WTC11 (cell line): ENCODE measurements at regions not wholly inside any gene's neighbourhood (a gene's known extent, or its start where the extent isn't known, plus 50 kb on each side); places are given as distances from the start of the nearest gene placed in this dataset.

ENCODE experiments used
- ATAC-seq: fragments of 200-7000 bp; cut with Tn5 transposase; 2 replicates; pipeline ENCODE4 v1.10.0; 2021; ENCODE audit warnings: mild to moderate bottlenecking, moderate library complexity
- CTCF ChIA-PET: fragments of 300-600 bp; sonication (Branson Sonifier 250); formaldehyde crosslinking; loops from one replicate; lab custom pipeline; 2021; ENCODE audit warnings: antibody characterized with exemption; lab: Charles Lee
- POLR2A ChIA-PET: fragments of 350-600 bp; sonication (Branson Sonifier 250); formaldehyde crosslinking; loops from one replicate; lab custom pipeline; 2021; ENCODE audit warnings: antibody characterized with exemption; lab: Charles Lee
- DNase-seq: peaks from one replicate; pipeline ENCODE4 v3.0.0; 2021; ENCODE audit warnings: low spot score
- H3K27ac Mint-ChIP-seq: 2 replicates; pipeline ENCODE4 v1.8.0; 2021; ENCODE audit warnings: mixed read lengths
- H3K27me3 Mint-ChIP-seq: 2 replicates; pipeline ENCODE4 v1.8.0; 2021; ENCODE audit warnings: low read depth, mild to moderate bottlenecking, moderate library complexity, mixed read lengths
- H3K36me3 Mint-ChIP-seq: 2 replicates; pipeline ENCODE4 v1.8.0; 2021; ENCODE audit warnings: mixed read lengths
- H3K4me1 Mint-ChIP-seq: 2 replicates; pipeline ENCODE4 v1.8.0; 2022; ENCODE audit warnings: mixed read lengths
- H3K4me3 Mint-ChIP-seq: 2 replicates; pipeline ENCODE4 v1.8.0; 2021; ENCODE audit warnings: mild to moderate bottlenecking, moderate library complexity, mixed read lengths
- H3K9me3 Mint-ChIP-seq: 2 replicates; pipeline ENCODE4 v1.8.0; 2021; ENCODE audit warnings: mixed read lengths
- AFF4 ChIP-seq: sonication (generic); formaldehyde crosslinking; IDR thresholded peaks from 2 replicates; pipeline ENCODE4 v1.8.1; 2023; ENCODE audit warnings: mild to moderate bottlenecking, missing genetic modification reagents, borderline replicate concordance
- ATF1 ChIP-seq: sonication (generic); formaldehyde crosslinking; IDR thresholded peaks from 2 replicates; pipeline ENCODE4 v1.8.1; 2023; ENCODE audit warnings: mild to moderate bottlenecking, moderate library complexity, missing genetic modification reagents
- ATF3 ChIP-seq: sonication (generic); formaldehyde crosslinking; conservative IDR thresholded peaks from 2 replicates; pipeline ENCODE4 v1.8.1; 2022; ENCODE audit warnings: mild to moderate bottlenecking, missing genetic modification reagents
- CREB1 ChIP-seq: sonication (generic); formaldehyde crosslinking; IDR thresholded peaks from 2 replicates; pipeline ENCODE4 v1.8.0; 2023; ENCODE audit warnings: mild to moderate bottlenecking, missing genetic modification reagents
- ESRRA ChIP-seq: sonication (generic); formaldehyde crosslinking; IDR thresholded peaks from 2 replicates; pipeline ENCODE4 v1.8.1; 2022; ENCODE audit warnings: mild to moderate bottlenecking, missing genetic modification reagents, borderline replicate concordance
- GTF2I ChIP-seq: fragments of 250-450 bp; sonication (Bioruptor Pico); conservative IDR thresholded peaks from 2 replicates; pipeline ENCODE4 v1.4.0; 2021; ENCODE audit warnings: mild to moderate bottlenecking
- MXD4 ChIP-seq: fragments of 250-450 bp; sonication (Bioruptor Pico); IDR thresholded peaks from 2 replicates; pipeline ENCODE4 v1.8.0; 2021; ENCODE audit warnings: mild to moderate bottlenecking, moderate library complexity, borderline replicate concordance
- NR1H2 ChIP-seq: sonication (generic); formaldehyde crosslinking; IDR thresholded peaks from 2 replicates; pipeline ENCODE4 v1.9.0; 2021; ENCODE audit warnings: mild to moderate bottlenecking, moderate library complexity, missing genetic modification reagents
- NR2C2 ChIP-seq: sonication (generic); formaldehyde crosslinking; IDR thresholded peaks from 2 replicates; pipeline ENCODE4 v1.8.0; 2022; ENCODE audit warnings: mild to moderate bottlenecking, missing genetic modification reagents
- OVOL2 ChIP-seq: fragments of 250-450 bp; sonication (Bioruptor Pico); IDR thresholded peaks from 2 replicates; pipeline ENCODE4 v1.9.0; 2021; ENCODE audit warnings: mild to moderate bottlenecking, borderline replicate concordance
- PREB ChIP-seq: sonication (generic); formaldehyde crosslinking; IDR thresholded peaks from 2 replicates; pipeline ENCODE4 v1.8.1; 2022; ENCODE audit warnings: mild to moderate bottlenecking, missing genetic modification reagents, moderate library complexity, borderline replicate concordance
- RORB ChIP-seq: fragments of 250-450 bp; sonication (Bioruptor Pico); IDR thresholded peaks from 2 replicates; pipeline ENCODE4 v1.9.0; 2021; ENCODE audit warnings: mild to moderate bottlenecking
- SOX15 ChIP-seq: fragments of 250-450 bp; sonication (Bioruptor Pico); IDR thresholded peaks from 2 replicates; pipeline ENCODE4 v1.9.0; 2021; ENCODE audit warnings: mild to moderate bottlenecking
- TCF7 ChIP-seq: sonication (generic); formaldehyde crosslinking; IDR thresholded peaks from 2 replicates; pipeline ENCODE4 v1.8.0; 2022; ENCODE audit warnings: mild to moderate bottlenecking, low read depth, missing genetic modification reagents, moderate library complexity
- ZBTB21 ChIP-seq: sonication (generic); formaldehyde crosslinking; IDR thresholded peaks from 2 replicates; pipeline ENCODE4 v1.8.1; 2023; ENCODE audit warnings: mild to moderate bottlenecking, missing genetic modification reagents, borderline replicate concordance
- ZNF671 ChIP-seq: fragments of 250-450 bp; sonication (Bioruptor Pico); IDR thresholded peaks from 2 replicates; pipeline ENCODE4 v1.8.0; 2021; ENCODE audit warnings: mild to moderate bottlenecking
- TF ChIP-seq, protein P1 (sequence below): fragments of 250-450 bp; sonication (Bioruptor Pico); conservative IDR thresholded peaks from 2 replicates; pipeline ENCODE4 v1.9.0; 2021; ENCODE audit warnings: mild to moderate bottlenecking
- TF ChIP-seq, protein P2 (sequence below): sonication (generic); formaldehyde crosslinking; IDR thresholded peaks from 2 replicates; pipeline ENCODE4 v1.8.1; 2022; ENCODE audit warnings: low read depth, missing genetic modification reagents, borderline replicate concordance
- TF ChIP-seq, protein P3 (sequence below): sonication (generic); formaldehyde crosslinking; conservative IDR thresholded peaks from 2 replicates; pipeline ENCODE4 v1.8.1; 2023; ENCODE audit warnings: mild to moderate bottlenecking, low read depth, missing genetic modification reagents, moderate library complexity

DNA sequence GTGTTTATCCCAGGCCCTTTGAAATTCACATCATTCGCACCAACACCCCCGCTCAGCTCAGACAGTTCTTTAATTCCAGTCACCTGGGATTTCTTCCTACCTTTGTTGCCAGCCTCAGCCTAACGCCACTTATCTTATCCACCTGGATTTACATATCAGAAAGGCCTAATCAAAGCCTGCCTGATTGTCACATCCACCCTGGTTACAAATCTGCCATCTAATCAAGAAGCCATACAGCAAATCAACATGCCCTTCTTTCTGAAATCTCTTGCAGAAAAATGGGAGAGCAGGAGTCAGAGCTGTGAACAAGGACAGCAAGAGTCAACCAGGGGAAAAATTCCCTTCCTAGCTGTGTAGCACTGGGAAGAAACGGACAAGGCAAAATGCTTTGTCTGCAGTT is 173.2 kb upstream of the DAB1 start:
- Mint-ChIP-seq H3K27ac (peak overlapping the region; percentile 1), H3K9me3 (peaks cover 4% of the 10 kb centered on the region), H3K4me3 (no peak overlapping the region), H3K36me3 (peaks cover 5% of the 10 kb centered on the region), H3K4me1 (peaks cover 65% of the 10 kb centered on the region), H3K27me3 (no peaks in the 10 kb centered on the region)
- DNase-seq (no peak), ATAC-seq (no peak)
- no peak for TF ChIP-seq AFF4
- no peak for TF ChIP-seq RORB (CRISPR knock-in tag)
- TF ChIP-seq, protein P1, sequence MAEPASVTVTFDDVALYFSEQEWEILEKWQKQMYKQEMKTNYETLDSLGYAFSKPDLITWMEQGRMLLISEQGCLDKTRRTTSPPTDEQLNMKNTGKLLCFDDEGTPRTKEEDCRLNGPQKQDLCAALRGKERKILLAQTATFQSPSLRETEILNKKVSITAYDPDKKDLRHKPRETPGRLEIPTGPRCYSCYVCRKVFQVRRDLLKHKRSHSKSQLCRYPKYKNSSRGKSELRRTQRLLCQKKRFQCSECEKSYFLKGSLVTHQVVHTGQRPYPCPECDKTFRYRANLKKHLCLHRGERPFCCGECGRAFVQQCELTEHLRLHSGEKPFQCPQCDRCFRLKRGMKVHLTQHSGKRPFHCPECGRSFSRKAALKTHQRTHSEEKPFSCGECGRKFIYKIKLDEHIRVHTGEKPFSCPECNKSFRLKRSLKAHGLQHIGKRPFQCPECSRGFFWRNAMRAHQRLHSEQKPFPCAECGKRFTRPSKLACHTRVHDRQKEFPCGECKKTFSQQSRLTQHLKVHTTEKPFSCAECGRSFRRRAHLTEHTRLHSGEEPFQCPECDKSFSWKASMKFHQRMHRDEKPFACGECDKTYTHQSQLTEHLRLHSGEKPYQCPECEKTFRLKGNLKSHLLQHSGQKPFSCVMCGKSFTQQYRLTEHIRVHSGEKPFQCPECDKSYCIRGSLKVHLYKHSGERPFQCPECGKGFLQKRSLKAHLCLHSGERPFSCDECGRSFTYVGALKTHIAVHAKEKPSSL (CRISPR knock-in tag) = no peak
- no peak for TF ChIP-seq PREB
- TF ChIP-seq, protein P2, sequence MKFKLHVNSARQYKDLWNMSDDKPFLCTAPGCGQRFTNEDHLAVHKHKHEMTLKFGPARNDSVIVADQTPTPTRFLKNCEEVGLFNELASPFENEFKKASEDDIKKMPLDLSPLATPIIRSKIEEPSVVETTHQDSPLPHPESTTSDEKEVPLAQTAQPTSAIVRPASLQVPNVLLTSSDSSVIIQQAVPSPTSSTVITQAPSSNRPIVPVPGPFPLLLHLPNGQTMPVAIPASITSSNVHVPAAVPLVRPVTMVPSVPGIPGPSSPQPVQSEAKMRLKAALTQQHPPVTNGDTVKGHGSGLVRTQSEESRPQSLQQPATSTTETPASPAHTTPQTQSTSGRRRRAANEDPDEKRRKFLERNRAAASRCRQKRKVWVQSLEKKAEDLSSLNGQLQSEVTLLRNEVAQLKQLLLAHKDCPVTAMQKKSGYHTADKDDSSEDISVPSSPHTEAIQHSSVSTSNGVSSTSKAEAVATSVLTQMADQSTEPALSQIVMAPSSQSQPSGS (CRISPR knock-in tag) = no peak
- no peak for TF ChIP-seq NR2C2
- TF ChIP-seq ATF1 (CRISPR knock-in tag) = no peak
- no peak for TF ChIP-seq ZNF671
- no peak for TF ChIP-seq ATF3 (CRISPR knock-in tag)
- no peak for TF ChIP-seq CREB1 (CRISPR knock-in tag)
- no peak for TF ChIP-seq ESRRA (CRISPR knock-in tag)
- no peak for TF ChIP-seq TCF7
- TF ChIP-seq MXD4 (CRISPR knock-in tag) = no peak
- ChIA-PET CTCF (no interaction called here), POLR2A (interaction anchor here (0.6 kb wide), 1 partner anchor 161 kb away, joined by 3 read pairs; no protein-coding TSS in a partner anchor)

- Mint-ChIP-seq H3K36me3 (peaks cover 5% of the 10 kb centered on the region), H3K27me3 (no peaks in the 10 kb centered on the region), H3K4me3 (no peak overlapping the region), H3K9me3 (peaks cover 4% of the 10 kb centered on the region), H3K27ac (no peak overlapping the region), H3K4me1 (peaks cover 38% of the 10 kb centered on the region)
- ChIA-PET POLR2A (no interaction called here), CTCF (no interaction called here)
- TF ChIP-seq GTF2I (CRISPR knock-in tag) = no peak
- TF ChIP-seq, protein P3, sequence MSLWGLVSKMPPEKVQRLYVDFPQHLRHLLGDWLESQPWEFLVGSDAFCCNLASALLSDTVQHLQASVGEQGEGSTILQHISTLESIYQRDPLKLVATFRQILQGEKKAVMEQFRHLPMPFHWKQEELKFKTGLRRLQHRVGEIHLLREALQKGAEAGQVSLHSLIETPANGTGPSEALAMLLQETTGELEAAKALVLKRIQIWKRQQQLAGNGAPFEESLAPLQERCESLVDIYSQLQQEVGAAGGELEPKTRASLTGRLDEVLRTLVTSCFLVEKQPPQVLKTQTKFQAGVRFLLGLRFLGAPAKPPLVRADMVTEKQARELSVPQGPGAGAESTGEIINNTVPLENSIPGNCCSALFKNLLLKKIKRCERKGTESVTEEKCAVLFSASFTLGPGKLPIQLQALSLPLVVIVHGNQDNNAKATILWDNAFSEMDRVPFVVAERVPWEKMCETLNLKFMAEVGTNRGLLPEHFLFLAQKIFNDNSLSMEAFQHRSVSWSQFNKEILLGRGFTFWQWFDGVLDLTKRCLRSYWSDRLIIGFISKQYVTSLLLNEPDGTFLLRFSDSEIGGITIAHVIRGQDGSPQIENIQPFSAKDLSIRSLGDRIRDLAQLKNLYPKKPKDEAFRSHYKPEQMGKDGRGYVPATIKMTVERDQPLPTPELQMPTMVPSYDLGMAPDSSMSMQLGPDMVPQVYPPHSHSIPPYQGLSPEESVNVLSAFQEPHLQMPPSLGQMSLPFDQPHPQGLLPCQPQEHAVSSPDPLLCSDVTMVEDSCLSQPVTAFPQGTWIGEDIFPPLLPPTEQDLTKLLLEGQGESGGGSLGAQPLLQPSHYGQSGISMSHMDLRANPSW = no peak
- no peak for TF ChIP-seq OVOL2 (CRISPR knock-in tag)
- no peak for TF ChIP-seq AFF4
- TF ChIP-seq CREB1 (CRISPR knock-in tag) = no peak
- no peak for TF ChIP-seq SOX15 (CRISPR knock-in tag)
- no peak for TF ChIP-seq NR1H2
- TF ChIP-seq ZBTB21 = no peak
- no peak for ATAC-seq
- DNase-seq = no peak
Measured at GRCh38 chr1:57594002-57594401, 170.1 kb upstream of the DAB1 start.
